ENCODE measurements at regions not wholly inside any gene's neighbourhood (a gene's known extent, or its start where the extent isn't known, plus 50 kb on each side); places are given as distances from the start of the nearest gene placed in this dataset.

DNA sequence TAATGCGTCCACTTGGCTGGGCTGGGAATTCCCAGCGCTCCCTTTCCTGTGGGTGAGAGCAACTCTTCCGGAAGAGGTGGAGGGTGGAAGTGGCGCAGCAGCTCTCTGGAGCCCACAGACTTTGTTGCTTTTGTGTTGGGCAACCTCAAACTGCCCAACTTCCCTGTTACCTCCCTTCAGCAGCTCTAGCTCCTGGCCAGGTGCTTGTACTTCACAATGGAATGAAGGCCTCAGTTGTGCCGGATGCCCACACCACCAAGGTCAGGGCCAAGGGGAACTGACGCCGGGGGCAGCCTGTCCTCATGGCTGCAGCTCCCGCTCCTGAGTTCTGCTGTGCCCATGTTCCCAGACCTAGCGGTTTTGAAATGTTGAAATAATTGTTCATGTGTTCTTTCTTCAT lies 322.9 kb downstream of the GALR1 start:
- ATAC-seq (no peak), FAIRE-seq (no peak), DNase-seq (ENCODE audit: low spot score) (no peak)
- intact Hi-C loops (cut with micrococcal nuclease; ENCODE audit: unreplicated experiment) = no loop called here
- ChIA-PET CTCF (ENCODE audit: low intra/inter-chr PET ratio, low total read pairs) (no interaction called here), POLR2A (no interaction called here)
- no peaks in the 10 kb centered on the region for H3K79me2 ChIP-seq (ENCODE audit: insufficient read depth, low read length)
- no peak overlapping the region for H3K9ac ChIP-seq (ENCODE audit: insufficient read depth, low read depth, low read length)
- H3K27me3 ChIP-seq (ENCODE audit: control insufficient read depth in 1 of 2, insufficient read depth in 2 of 2, low read length in 2 of 2) = peaks cover 0 to 3% of the 10 kb centered on the region in 2 experiments; a peak in 1 of 5 replicates
- H3K9me3 ChIP-seq (ENCODE audit: low read length) = no peaks in the 10 kb centered on the region
- H2AFZ ChIP-seq (ENCODE audit: low read length) = no peak overlapping the region
- no peak overlapping the region for H3K4me3 ChIP-seq (replicated peaks in 1 of 3; ENCODE audit: insufficient read depth in 1 of 3, low read depth in 2 of 3, low read length in 3 of 3)
- H3K4me1 ChIP-seq (ENCODE audit: insufficient read depth, low read length) = no peaks in the 10 kb centered on the region
- H3K4me2 ChIP-seq (ENCODE audit: low read depth, low read length) = no peak overlapping the region
- 2% methylated on average over 3 of the region's 9 CpGs for WGBS (ENCODE audit: low lambda C conversion rate)
- no TSS peak for BruUV-seq (replicated peaks)
- H3K27ac ChIP-seq (ENCODE audit: extremely low read length, insufficient read depth, low read length) = no peak overlapping the region
- no peaks in the 10 kb centered on the region for H3K36me3 ChIP-seq (replicated peaks in 1 of 2; ENCODE audit: control insufficient read depth in 1 of 2, insufficient read depth in 2 of 2, low read length in 2 of 2)
- H4K20me1 ChIP-seq (ENCODE audit: insufficient read depth, low read length) = no peaks in the 10 kb centered on the region
- TF ChIP-seq SMYD3 (CRISPR knock-in tag; IDR thresholded peaks at IDR 0.05) = no peak
- TF ChIP-seq, protein P1, sequence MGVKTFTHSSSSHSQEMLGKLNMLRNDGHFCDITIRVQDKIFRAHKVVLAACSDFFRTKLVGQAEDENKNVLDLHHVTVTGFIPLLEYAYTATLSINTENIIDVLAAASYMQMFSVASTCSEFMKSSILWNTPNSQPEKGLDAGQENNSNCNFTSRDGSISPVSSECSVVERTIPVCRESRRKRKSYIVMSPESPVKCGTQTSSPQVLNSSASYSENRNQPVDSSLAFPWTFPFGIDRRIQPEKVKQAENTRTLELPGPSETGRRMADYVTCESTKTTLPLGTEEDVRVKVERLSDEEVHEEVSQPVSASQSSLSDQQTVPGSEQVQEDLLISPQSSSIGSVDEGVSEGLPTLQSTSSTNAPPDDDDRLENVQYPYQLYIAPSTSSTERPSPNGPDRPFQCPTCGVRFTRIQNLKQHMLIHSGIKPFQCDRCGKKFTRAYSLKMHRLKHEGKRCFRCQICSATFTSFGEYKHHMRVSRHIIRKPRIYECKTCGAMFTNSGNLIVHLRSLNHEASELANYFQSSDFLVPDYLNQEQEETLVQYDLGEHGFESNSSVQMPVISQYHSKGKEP (CRISPR knock-in tag; IDR thresholded peaks at IDR 0.05) = no peak
- TF ChIP-seq MTF1 (CRISPR knock-in tag; IDR thresholded peaks at IDR 0.05) = no peak
- TF ChIP-seq PRMT3 (CRISPR knock-in tag; IDR thresholded peaks at IDR 0.05; ENCODE audit: borderline replicate concordance, low read depth) = no peak
- in situ Hi-C loops (cut with HindIII; ENCODE audit: extremely low pct_ligation_motif_present, low pct_unique_long_range_greater_than_20kb) = no loop called here

DNA sequence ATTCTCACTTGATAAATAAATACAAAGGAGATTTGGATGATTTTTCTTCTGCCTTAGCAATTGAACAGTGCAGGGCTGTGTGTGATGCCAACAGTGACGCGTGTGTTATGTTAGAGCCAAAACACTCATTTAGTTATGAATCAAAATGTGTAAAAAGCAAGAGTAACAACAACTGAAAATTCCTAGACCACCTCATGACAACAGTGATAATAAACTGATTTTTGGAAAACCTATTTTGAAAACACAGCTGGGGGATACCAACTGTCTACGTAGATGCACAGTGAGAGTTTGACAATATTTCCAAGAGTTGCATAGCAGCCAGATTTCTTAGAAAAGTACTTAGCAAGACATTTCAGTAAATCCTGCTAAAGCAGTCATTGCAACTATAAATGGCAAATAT lies 323.9 kb downstream of the GALR1 start:
- POLR2A ChIA-PET = no interaction called here
- intact Hi-C loops (cut with micrococcal nuclease; ENCODE audit: unreplicated experiment) (no loop called here), in situ Hi-C loops (cut with HindIII; ENCODE audit: extremely low pct_ligation_motif_present, low pct_unique_long_range_greater_than_20kb) (no loop called here)
- Histone ChIP-seq H3K9ac (ENCODE audit: insufficient read depth, low read depth, low read length) (no peak overlapping the region), H2AFZ (ENCODE audit: low read length) (no peak overlapping the region), H3K79me2 (ENCODE audit: insufficient read depth, low read length) (no peaks in the 10 kb centered on the region), H4K20me1 (ENCODE audit: insufficient read depth, low read length) (no peaks in the 10 kb centered on the region), H3K9me3 (ENCODE audit: low read length) (no peaks in the 10 kb centered on the region), H3K27ac (ENCODE audit: extremely low read length, insufficient read depth, low read length) (no peak overlapping the region), H3K4me3 (replicated peaks in 1 of 3; ENCODE audit: insufficient read depth in 1 of 3, low read depth in 2 of 3, low read length in 3 of 3) (no peak overlapping the region), H3K27me3 (ENCODE audit: control insufficient read depth in 1 of 2, insufficient read depth in 2 of 2, low read length in 2 of 2) (peaks cover 0 to 3% of the 10 kb centered on the region in 2 experiments; a peak in 1 of 5 replicates), H3K36me3 (replicated peaks in 1 of 2; ENCODE audit: control insufficient read depth in 1 of 2, insufficient read depth in 2 of 2, low read length in 2 of 2) (no peaks in the 10 kb centered on the region), H3K4me1 (ENCODE audit: insufficient read depth, low read length) (no peaks in the 10 kb centered on the region), H3K4me2 (ENCODE audit: low read depth, low read length) (no peak overlapping the region)
- CTCF ChIA-PET (ENCODE audit: low intra/inter-chr PET ratio, low total read pairs) = no interaction called here
- no TSS peak for BruUV-seq (replicated peaks)
- DNase-seq (ENCODE audit: low spot score) (no peak), FAIRE-seq (no peak), ATAC-seq (no peak)
- TF ChIP-seq TOPORS (CRISPR knock-in tag; IDR thresholded peaks at IDR 0.05) (no peak), ZNF235 (CRISPR knock-in tag; IDR thresholded peaks at IDR 0.05; ENCODE audit: borderline replicate concordance) (no peak), SMAD1 (CRISPR knock-in tag; IDR thresholded peaks at IDR 0.05; ENCODE audit: borderline replicate concordance, low read depth) (no peak), PAX8 (CRISPR knock-in tag; IDR thresholded peaks at IDR 0.05; ENCODE audit: borderline replicate concordance) (no peak), ARID2 (CRISPR knock-in tag; IDR thresholded peaks at IDR 0.05; ENCODE audit: borderline replicate concordance) (no peak), SRY (CRISPR knock-in tag; IDR thresholded peaks at IDR 0.05) (no peak), ZNF589 (CRISPR knock-in tag; conservative IDR thresholded peaks at IDR 0.05) (no peak), CHD4 (IDR thresholded peaks at IDR 0.05; ENCODE audit: borderline replicate concordance, low read length) (no peak), NFIB (CRISPR knock-in tag; IDR thresholded peaks at IDR 0.05; ENCODE audit: borderline replicate concordance) (no peak), ETV6 (CRISPR knock-in tag; conservative IDR thresholded peaks at IDR 0.05) (no peak)
- TF ChIP-seq, protein P2, sequence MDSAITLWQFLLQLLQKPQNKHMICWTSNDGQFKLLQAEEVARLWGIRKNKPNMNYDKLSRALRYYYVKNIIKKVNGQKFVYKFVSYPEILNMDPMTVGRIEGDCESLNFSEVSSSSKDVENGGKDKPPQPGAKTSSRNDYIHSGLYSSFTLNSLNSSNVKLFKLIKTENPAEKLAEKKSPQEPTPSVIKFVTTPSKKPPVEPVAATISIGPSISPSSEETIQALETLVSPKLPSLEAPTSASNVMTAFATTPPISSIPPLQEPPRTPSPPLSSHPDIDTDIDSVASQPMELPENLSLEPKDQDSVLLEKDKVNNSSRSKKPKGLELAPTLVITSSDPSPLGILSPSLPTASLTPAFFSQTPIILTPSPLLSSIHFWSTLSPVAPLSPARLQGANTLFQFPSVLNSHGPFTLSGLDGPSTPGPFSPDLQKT (CRISPR knock-in tag; IDR thresholded peaks at IDR 0.05; ENCODE audit: borderline replicate concordance) = no peak
- TF ChIP-seq, protein P3, sequence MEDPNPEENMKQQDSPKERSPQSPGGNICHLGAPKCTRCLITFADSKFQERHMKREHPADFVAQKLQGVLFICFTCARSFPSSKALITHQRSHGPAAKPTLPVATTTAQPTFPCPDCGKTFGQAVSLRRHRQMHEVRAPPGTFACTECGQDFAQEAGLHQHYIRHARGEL (CRISPR knock-in tag; IDR thresholded peaks at IDR 0.05) = no peak
- WGBS (ENCODE audit: low lambda C conversion rate) = 52% methylated on average over 3 of the region's 3 CpGs

Data from HepG2 (cell line).